CD4-positive, alpha-beta memory T cell (primary cell): ENCODE measurements at regions not wholly inside any gene's neighbourhood (a gene's known extent, or its start where the extent isn't known, plus 50 kb on each side); places are given as distances from the start of the nearest gene placed in this dataset.
A peak's percentile ranks its signal among the peaks of the same experiment; 100 is the strongest.

Experiments
- CTCF ChIA-PET: fragments of 350-600 bp; sonication (Branson Sonifier 250); formaldehyde crosslinking; loops from one replicate; lab custom pipeline; 2021; ENCODE audit warnings: inconsistent platforms; ENCODE audit not compliant: partially characterized antibody; lab: Charles Lee
- POLR2A ChIA-PET: fragments of 350-600 bp; sonication (Branson Sonifier 250); formaldehyde crosslinking; loops from one replicate; lab custom pipeline; 2021; ENCODE audit not compliant: partially characterized antibody; lab: Charles Lee
- DNase-seq, 5 donors: peaks; one replicate each; pipeline versions ENCODE4 v3.0.0 to v3.0.0-alpha.2; 2020 to 2022; ENCODE audit warnings: mixed read lengths in 1 of 5
- H3K27ac ChIP-seq: one replicate; pipeline ENCODE4 v1.7.0; 2013; ENCODE audit warnings: low read depth, low read length
- H3K27me3 ChIP-seq: 2 replicates; pipeline ENCODE4 v1.7.0; 2013; ENCODE audit warnings: mild to moderate bottlenecking, low read length, moderate library complexity; ENCODE audit not compliant: insufficient read depth
- H3K36me3 ChIP-seq: 2 replicates; pipeline ENCODE4 v1.7.0; 2013; ENCODE audit warnings: mild to moderate bottlenecking, low read length, moderate library complexity; ENCODE audit not compliant: insufficient read depth
- H3K4me1 ChIP-seq: 2 replicates; pipeline ENCODE4 v1.7.0; 2013; ENCODE audit warnings: mild to moderate bottlenecking, low read length, moderate library complexity; ENCODE audit not compliant: insufficient read depth
- H3K4me3 ChIP-seq, 2 donors: one replicate each; pipeline ENCODE4 v1.7.0; 2013; ENCODE audit warnings: low read length in 2 of 2, mild to moderate bottlenecking in 1 of 2
- H3K9me3 ChIP-seq, 2 donors: one replicate each; pipeline ENCODE4 v1.7.0; 2013; ENCODE audit warnings: low read length in 2 of 2, control low read depth in 1 of 2; ENCODE audit not compliant: control insufficient read depth in 1 of 2
- H3K27ac Mint-ChIP-seq, 7 donors: one replicate each; pipeline ENCODE4 v1.8.0; 2020 to 2021; ENCODE audit warnings: mixed read lengths in 7 of 7, mild to moderate bottlenecking in 6 of 7, inconsistent platforms in 3 of 7, moderate library complexity in 3 of 7
- H3K27me3 Mint-ChIP-seq, 2 donors: one replicate each; pipeline ENCODE4 v1.8.0; 2020 to 2021; ENCODE audit warnings: mixed read lengths in 2 of 2
- H3K36me3 Mint-ChIP-seq, 2 donors: one replicate each; pipeline ENCODE4 v1.8.0; 2020 to 2021; ENCODE audit warnings: mixed read lengths in 2 of 2, inconsistent platforms in 1 of 2, mild to moderate bottlenecking in 1 of 2
- H3K4me1 Mint-ChIP-seq, 4 donors: one replicate each; pipeline ENCODE4 v1.8.0; 2020 to 2021; ENCODE audit warnings: mixed read lengths in 4 of 4, mild to moderate bottlenecking in 1 of 4
- H3K4me3 Mint-ChIP-seq, 8 donors: one replicate each; pipeline ENCODE4 v1.8.0; 2020 to 2021; ENCODE audit warnings: mixed read lengths in 8 of 8, mild to moderate bottlenecking in 7 of 8, moderate library complexity in 6 of 8, inconsistent platforms in 3 of 8
- H3K9me3 Mint-ChIP-seq, 8 donors: one replicate each; pipeline ENCODE4 v1.8.0; 2020 to 2021; ENCODE audit warnings: mixed read lengths in 8 of 8, mild to moderate bottlenecking in 5 of 8, inconsistent platforms in 3 of 8, moderate library complexity in 1 of 8
- intact Hi-C: fragments of 100-400 bp; cut with micrococcal nuclease; formaldehyde crosslinking; loops from one replicate; pipeline ENCODE4 v1.15.1; 2023

- H3K4me1 ChIP-seq, result peaks cover 55% of the 10 kb centered on the region
- peaks cover 0 to 1% (median 0%) of the 10 kb centered on the region in 8 donors for H3K9me3 Mint-ChIP-seq
- CTCF ChIA-PET, result interaction anchor here (0.7 to 5.3 kb wide), 3 partner anchors 9 to 50 kb away, joined by 5 to 41 read pairs (median 7); no protein-coding TSS in a partner anchor
These were observed 96.4 kb downstream of the LRRC74A start for GRCh38 chr14:76922584-76922983.

GRCh38 chr14:76922092-76922491 lies 95.9 kb downstream of the LRRC74A start:
- no peaks in the 10 kb centered on the region for H3K27me3 ChIP-seq
- no peak overlapping the region for H3K4me3 ChIP-seq
- no peak for DNase-seq
- intact Hi-C loops, result no loop called here
- H3K27me3 Mint-ChIP-seq, result no peaks in the 10 kb centered on the region
- no peaks in the 10 kb centered on the region for H3K36me3 ChIP-seq
- H3K4me1 ChIP-seq, result peaks cover 50% of the 10 kb centered on the region
- ChIA-PET CTCF (interaction anchor here (0.7 to 14.2 kb wide), 5 partner anchors 7 to 126 kb away, joined by 3 to 360 read pairs (median 38); no protein-coding TSS in a partner anchor), POLR2A (interaction anchor here (2.1 to 2.8 kb wide), 2 partner anchors 34 to 105 kb away, joined by 6 to 14 read pairs; no protein-coding TSS in a partner anchor)
- H3K9me3 Mint-ChIP-seq, result peaks cover 0 to 1% (median 0%) of the 10 kb centered on the region in 8 donors
- H3K4me1 Mint-ChIP-seq, result peaks cover 36 to 86% (median 63%) of the 10 kb centered on the region in 4 donors
- H3K27ac Mint-ChIP-seq, result no peak overlapping the region
- H3K27ac ChIP-seq, result no peak overlapping the region
- H3K36me3 Mint-ChIP-seq, result no peaks in the 10 kb centered on the region
- H3K4me3 Mint-ChIP-seq, result no peak overlapping the region
- no peaks in the 10 kb centered on the region for H3K9me3 ChIP-seq

More at GRCh38 chr14:76922584-76922983, 96.4 kb downstream of the LRRC74A start:
- Mint-ChIP-seq H3K27me3 (no peaks in the 10 kb centered on the region), H3K4me3 (no peak overlapping the region), H3K27ac (peak overlapping the region in 6 of 7 donors; percentile 12 to 87 (median 54)), H3K4me1 (peaks cover 39 to 90% (median 67%) of the 10 kb centered on the region in 4 donors), H3K36me3 (no peaks in the 10 kb centered on the region)
- no peak for DNase-seq
- Histone ChIP-seq H3K36me3 (no peaks in the 10 kb centered on the region), H3K27ac (no peak overlapping the region), H3K9me3 (no peaks in the 10 kb centered on the region), H3K27me3 (no peaks in the 10 kb centered on the region), H3K4me3 (no peak overlapping the region)
- POLR2A ChIA-PET, result interaction anchor here (1.6 to 2.1 kb wide), 2 partner anchors 33 to 40 kb away, joined by 6 to 8 read pairs; no protein-coding TSS in a partner anchor
- intact Hi-C loops, result no loop called here

GRCh38 chr14:76921088-76921399 lies 94.8 kb downstream of the LRRC74A start:
- H3K36me3 Mint-ChIP-seq, result no peaks in the 10 kb centered on the region
- H3K27ac Mint-ChIP-seq, result peak overlapping the region in 4 of 7 donors; percentile 29 to 81 (median 66)
- no peaks in the 10 kb centered on the region for H3K27me3 ChIP-seq
- CTCF ChIA-PET, result interaction anchor here (0.8 to 14.2 kb wide), 7 partner anchors 7 to 127 kb away, joined by 3 to 360 read pairs (median 38); no protein-coding TSS in a partner anchor
- no peak overlapping the region for H3K4me3 ChIP-seq
- H3K36me3 ChIP-seq, result no peaks in the 10 kb centered on the region
- POLR2A ChIA-PET, result interaction anchor here (0.7 to 2.8 kb wide), 7 partner anchors 9 to 115 kb away, joined by 3 to 22 read pairs (median 4); no protein-coding TSS in a partner anchor
- intact Hi-C loops, result no loop called here
- H3K9me3 Mint-ChIP-seq, result peaks cover 0 to 1% (median 0%) of the 10 kb centered on the region in 8 donors
- H3K4me1 ChIP-seq, result peaks cover 41% of the 10 kb centered on the region
- H3K9me3 ChIP-seq, result no peaks in the 10 kb centered on the region
- DNase-seq, result no peak
- H3K4me1 Mint-ChIP-seq, result peaks cover 29 to 78% (median 55%) of the 10 kb centered on the region in 4 donors
- H3K4me3 Mint-ChIP-seq, result peak overlapping the region in 2 of 8 donors; percentile 15 to 53
- no peaks in the 10 kb centered on the region for H3K27me3 Mint-ChIP-seq
- no peak overlapping the region for H3K27ac ChIP-seq

DNA sequence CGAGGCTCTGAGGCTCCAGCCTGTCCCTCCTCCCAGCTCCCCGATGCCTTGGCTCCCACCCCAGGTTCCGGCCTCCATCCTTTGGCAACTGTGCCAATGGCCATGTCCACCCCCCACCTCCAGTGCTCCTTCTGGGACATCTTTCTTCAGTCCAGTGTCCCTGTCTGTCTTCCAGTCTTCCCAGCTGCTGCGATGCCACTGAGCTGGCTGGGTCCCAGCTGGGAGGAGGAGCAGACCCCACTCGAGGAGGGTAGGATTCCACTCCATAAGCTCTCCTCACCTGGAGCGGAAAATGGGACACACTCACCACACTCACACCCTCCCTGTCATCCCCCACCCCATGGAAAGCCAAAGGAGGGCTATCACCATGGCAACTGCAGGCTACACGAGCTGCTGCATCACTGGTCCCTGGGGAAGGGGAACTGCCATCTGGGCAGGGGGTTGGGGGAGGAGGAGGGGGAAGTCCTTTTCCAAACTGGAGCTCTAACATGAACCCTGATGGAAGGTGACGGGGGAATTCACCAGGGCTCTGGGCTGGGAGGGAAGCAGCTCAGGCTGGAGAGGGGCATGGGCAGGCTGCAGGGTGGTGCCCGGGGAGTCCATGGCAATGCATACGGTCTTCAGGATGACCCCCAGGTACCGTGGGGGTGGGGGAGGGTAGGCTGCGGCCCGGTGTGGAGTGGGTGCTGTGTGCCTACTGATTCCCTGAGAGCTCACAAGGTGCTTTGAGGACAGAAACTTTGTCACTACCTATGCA lies 94.3 kb downstream of the LRRC74A start:
- Histone ChIP-seq H3K4me3 (no peak overlapping the region), H3K36me3 (no peaks in the 10 kb centered on the region), H3K27me3 (no peaks in the 10 kb centered on the region), H3K4me1 (peaks cover 36% of the 10 kb centered on the region), H3K9me3 (no peaks in the 10 kb centered on the region), H3K27ac (no peak overlapping the region)
- H3K9me3 Mint-ChIP-seq, result peaks cover 0 to 1% (median 0%) of the 10 kb centered on the region in 8 donors
- ChIA-PET CTCF (interaction anchor here (0.8 to 14.2 kb wide), 8 partner anchors 9 to 147 kb away, joined by 3 to 360 read pairs (median 27); no protein-coding TSS in a partner anchor), POLR2A (interaction anchor here (0.7 to 2.8 kb wide), 8 partner anchors 10 to 116 kb away, joined by 3 to 22 read pairs (median 4); no protein-coding TSS in a partner anchor)
- no peaks in the 10 kb centered on the region for H3K27me3 Mint-ChIP-seq
- peak overlapping the region in 5 of 7 donors; percentile 35 to 83 (median 64) for H3K27ac Mint-ChIP-seq
- H3K4me3 Mint-ChIP-seq, result peak overlapping the region in 1 of 8 donors; percentile 48
- peaks cover 26 to 73% (median 51%) of the 10 kb centered on the region in 4 donors for H3K4me1 Mint-ChIP-seq
- H3K36me3 Mint-ChIP-seq, result no peaks in the 10 kb centered on the region
- no peak for DNase-seq
- intact Hi-C loops, result no loop called here

- CTCF ChIA-PET, result interaction anchor here (0.6 to 14.2 kb wide), 8 partner anchors 9 to 913 kb away, joined by 4 to 360 read pairs (median 27); no protein-coding TSS in a partner anchor
- peaks cover 33% of the 10 kb centered on the region for H3K4me1 ChIP-seq
- no peaks in the 10 kb centered on the region for H3K9me3 ChIP-seq
- H3K4me3 Mint-ChIP-seq, result peak overlapping the region in 4 of 8 donors; percentile 25 to 60 (median 50)
- peak overlapping the region in 6 of 7 donors; percentile 35 to 81 (median 60) for H3K27ac Mint-ChIP-seq
- H3K27me3 ChIP-seq, result no peaks in the 10 kb centered on the region
- peaks cover 0 to 1% (median 0%) of the 10 kb centered on the region in 8 donors for H3K9me3 Mint-ChIP-seq
- no peaks in the 10 kb centered on the region for H3K36me3 ChIP-seq
- intact Hi-C loops, result no loop called here
- POLR2A ChIA-PET, result interaction anchor here (0.6 to 2.8 kb wide), 8 partner anchors 11 to 134 kb away, joined by 3 to 22 read pairs (median 4); no protein-coding TSS in a partner anchor
- no peaks in the 10 kb centered on the region for H3K36me3 Mint-ChIP-seq
- no peak overlapping the region for H3K4me3 ChIP-seq
- H3K27ac ChIP-seq, result no peak overlapping the region
- H3K27me3 Mint-ChIP-seq, result no peaks in the 10 kb centered on the region
- H3K4me1 Mint-ChIP-seq, result peaks cover 22 to 65% (median 48%) of the 10 kb centered on the region in 4 donors
- DNase-seq, result peak in 2 of 5 donors; percentile 18 to 40
These were observed 93.5 kb downstream of the LRRC74A start for GRCh38 chr14:76919431-76920330.
